ENCODE measurements at regions not wholly inside any gene's neighbourhood (a gene's known extent, or its start where the extent isn't known, plus 50 kb on each side); places are given as distances from the start of the nearest gene placed in this dataset.

- no peak overlapping the region for H3K4me3 ChIP-seq (ENCODE audit: control insufficient read depth, low read depth, low read length)
- no peak for TF ChIP-seq CTCF (conservative IDR thresholded peaks at IDR 0.05; ENCODE audit: control insufficient read depth, insufficient read depth, low read depth, low read length)
Observed at GRCh38 chr11:112835591-112836255, 125.5 kb upstream of the NCAM1 start.

GRCh38 chr11:112836256-112836602 lies 125.0 kb upstream of the NCAM1 start:
- no peak for DNase-seq (ENCODE audit: low read depth)
- H3K4me3 ChIP-seq (ENCODE audit: control insufficient read depth, low read depth, low read length), result no peak overlapping the region
- no peak for TF ChIP-seq CTCF (conservative IDR thresholded peaks at IDR 0.05; ENCODE audit: control insufficient read depth, insufficient read depth, low read depth, low read length)

More at GRCh38 chr11:112835591-112836255, 125.5 kb upstream of the NCAM1 start:
- DNase-seq (ENCODE audit: low read depth), result no peak

- no peak for TF ChIP-seq CTCF (conservative IDR thresholded peaks at IDR 0.05; ENCODE audit: control insufficient read depth, insufficient read depth, low read depth, low read length)
- no peak overlapping the region for H3K4me3 ChIP-seq (ENCODE audit: control insufficient read depth, low read depth, low read length)
- DNase-seq (ENCODE audit: low read depth), result no peak
Observed at GRCh38 chr11:112837162-112837826, 123.9 kb upstream of the NCAM1 start.

- no peak for DNase-seq (ENCODE audit: low read depth)
- TF ChIP-seq CTCF (conservative IDR thresholded peaks at IDR 0.05; ENCODE audit: control insufficient read depth, insufficient read depth, low read depth, low read length), result no peak
- H3K4me3 ChIP-seq (ENCODE audit: control insufficient read depth, low read depth, low read length), result no peak overlapping the region
Observed at GRCh38 chr11:112839051-112839450, 122.2 kb upstream of the NCAM1 start.

GRCh38 chr11:112841729-112842128 lies 119.5 kb upstream of the NCAM1 start:
- DNase-seq (ENCODE audit: low read depth), result no peak
- no peak for TF ChIP-seq CTCF (conservative IDR thresholded peaks at IDR 0.05; ENCODE audit: control insufficient read depth, insufficient read depth, low read depth, low read length)
- no peak overlapping the region for H3K4me3 ChIP-seq (ENCODE audit: control insufficient read depth, low read depth, low read length)

- no peak for DNase-seq (ENCODE audit: low read depth)
- TF ChIP-seq CTCF (conservative IDR thresholded peaks at IDR 0.05; ENCODE audit: control insufficient read depth, insufficient read depth, low read depth, low read length), result no peak
- H3K4me3 ChIP-seq (ENCODE audit: control insufficient read depth, low read depth, low read length), result no peak overlapping the region
Observed at GRCh38 chr11:112842151-112842550, 119.1 kb upstream of the NCAM1 start.
